ENCODE measurements at regions not wholly inside any gene's neighbourhood (a gene's known extent, or its start where the extent isn't known, plus 50 kb on each side); places are given as distances from the start of the nearest gene placed in this dataset.

DNA sequence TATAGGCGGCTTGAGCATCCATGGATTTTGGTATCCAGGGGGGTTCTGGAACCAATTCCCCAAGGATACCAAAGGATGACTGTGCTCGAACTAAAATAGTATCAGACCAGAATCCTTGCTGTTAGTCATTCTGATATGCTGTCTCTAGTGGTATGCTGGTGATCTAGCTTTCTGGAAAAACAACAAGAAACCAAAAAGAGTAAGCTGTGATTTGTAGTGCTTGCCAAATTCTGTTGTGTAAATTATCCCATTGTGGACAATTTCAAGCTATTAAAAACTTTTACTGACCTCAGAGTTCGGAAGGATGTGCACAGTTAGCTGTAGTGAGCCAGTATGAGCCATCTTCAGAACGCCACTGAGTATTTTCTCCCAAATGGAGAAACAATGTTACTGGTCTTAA is 99.0 kb upstream of the FBN2 start:
- Mint-ChIP-seq H3K4me3 (ENCODE audit: unreplicated experiment) (no peak overlapping the region), H3K36me3 (ENCODE audit: low read depth, unreplicated experiment) (no peaks in the 10 kb centered on the region), H3K4me1 (ENCODE audit: unreplicated experiment) (peaks cover 5% of the 10 kb centered on the region), H3K27me3 (ENCODE audit: unreplicated experiment) (peaks cover 4% of the 10 kb centered on the region), H3K27ac (ENCODE audit: unreplicated experiment) (no peak overlapping the region), H3K9me3 (ENCODE audit: unreplicated experiment) (no peaks in the 10 kb centered on the region)
- no peak for DNase-seq (ENCODE audit: low spot score)
- TF ChIP-seq, protein P1, sequence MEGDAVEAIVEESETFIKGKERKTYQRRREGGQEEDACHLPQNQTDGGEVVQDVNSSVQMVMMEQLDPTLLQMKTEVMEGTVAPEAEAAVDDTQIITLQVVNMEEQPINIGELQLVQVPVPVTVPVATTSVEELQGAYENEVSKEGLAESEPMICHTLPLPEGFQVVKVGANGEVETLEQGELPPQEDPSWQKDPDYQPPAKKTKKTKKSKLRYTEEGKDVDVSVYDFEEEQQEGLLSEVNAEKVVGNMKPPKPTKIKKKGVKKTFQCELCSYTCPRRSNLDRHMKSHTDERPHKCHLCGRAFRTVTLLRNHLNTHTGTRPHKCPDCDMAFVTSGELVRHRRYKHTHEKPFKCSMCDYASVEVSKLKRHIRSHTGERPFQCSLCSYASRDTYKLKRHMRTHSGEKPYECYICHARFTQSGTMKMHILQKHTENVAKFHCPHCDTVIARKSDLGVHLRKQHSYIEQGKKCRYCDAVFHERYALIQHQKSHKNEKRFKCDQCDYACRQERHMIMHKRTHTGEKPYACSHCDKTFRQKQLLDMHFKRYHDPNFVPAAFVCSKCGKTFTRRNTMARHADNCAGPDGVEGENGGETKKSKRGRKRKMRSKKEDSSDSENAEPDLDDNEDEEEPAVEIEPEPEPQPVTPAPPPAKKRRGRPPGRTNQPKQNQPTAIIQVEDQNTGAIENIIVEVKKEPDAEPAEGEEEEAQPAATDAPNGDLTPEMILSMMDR (IDR thresholded peaks at IDR 0.05; ENCODE audit: unreplicated experiment), result no peak

DNA sequence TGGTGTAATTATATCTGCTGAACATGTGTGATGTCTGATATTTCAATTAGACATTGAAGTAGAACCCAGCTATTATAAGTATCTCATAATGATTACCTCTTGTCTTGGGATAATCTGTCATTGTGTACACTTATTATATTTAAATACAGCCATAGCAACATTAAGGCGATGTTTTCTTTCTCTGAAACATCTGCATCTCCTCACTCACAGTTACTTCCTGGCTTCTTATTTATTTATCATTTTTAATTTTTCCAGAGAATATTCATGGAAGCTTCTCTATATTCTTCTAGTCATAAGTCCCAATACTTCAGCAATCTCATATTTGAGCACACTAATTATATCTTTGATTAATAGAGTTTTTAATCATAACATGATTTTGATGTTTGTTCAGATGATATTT is 103.8 kb upstream of the FBN2 start:
- H3K9me3 Mint-ChIP-seq (ENCODE audit: unreplicated experiment), result no peaks in the 10 kb centered on the region
- TF ChIP-seq, protein P1 (IDR thresholded peaks at IDR 0.05; ENCODE audit: unreplicated experiment), result no peak
- no peak overlapping the region for H3K27ac Mint-ChIP-seq (ENCODE audit: unreplicated experiment)

DNA sequence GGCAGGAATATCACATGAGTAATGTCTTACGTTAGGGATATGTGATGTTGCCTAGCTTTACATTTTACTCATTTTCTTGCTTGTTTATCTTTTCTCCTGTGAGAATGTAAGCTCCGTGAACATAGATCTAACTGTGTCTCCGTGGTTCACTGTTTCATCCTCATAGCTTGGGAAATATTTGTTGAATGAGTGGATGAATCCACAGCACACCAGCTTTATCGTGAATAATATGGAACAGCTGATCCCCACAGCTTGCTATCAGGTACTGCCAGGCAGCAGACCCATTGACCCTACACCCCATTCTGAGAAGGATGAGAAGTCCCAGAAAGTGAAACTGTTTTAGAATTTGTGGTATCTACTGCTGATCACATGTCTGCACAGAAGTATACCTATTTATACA is 106.8 kb upstream of the FBN2 start:
- H3K27ac Mint-ChIP-seq (ENCODE audit: unreplicated experiment), result no peak overlapping the region
- no peak for DNase-seq (ENCODE audit: low spot score)

More for the DNA sequence above, 103.8 kb upstream of the FBN2 start:
- Mint-ChIP-seq H3K4me1 (ENCODE audit: unreplicated experiment) (no peaks in the 10 kb centered on the region), H3K4me3 (ENCODE audit: unreplicated experiment) (no peak overlapping the region), H3K36me3 (ENCODE audit: low read depth, unreplicated experiment) (no peaks in the 10 kb centered on the region), H3K27me3 (ENCODE audit: unreplicated experiment) (peaks cover 2% of the 10 kb centered on the region)
- no peak for DNase-seq (ENCODE audit: low spot score)

DNA sequence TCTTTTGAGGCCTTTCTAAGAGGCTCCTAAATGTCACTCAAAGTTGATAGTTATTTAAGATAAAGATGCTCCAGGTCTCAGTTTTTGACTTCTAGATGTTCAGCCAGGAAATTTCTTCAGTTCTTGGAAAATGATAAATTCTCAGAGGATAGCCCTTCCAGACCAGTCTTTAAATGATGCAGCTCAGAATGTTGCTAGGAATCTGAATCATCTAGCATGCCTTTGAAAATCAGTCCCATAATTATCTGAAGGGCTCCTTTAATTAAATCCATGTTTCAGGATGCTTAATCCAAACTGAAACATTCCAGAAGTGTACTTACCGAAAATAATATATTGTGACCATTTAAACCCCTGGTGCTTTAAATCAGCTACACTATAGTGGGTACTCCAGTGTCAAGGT is 107.5 kb upstream of the FBN2 start:
- DNase-seq (ENCODE audit: low spot score), result no peak
- H3K36me3 Mint-ChIP-seq (ENCODE audit: low read depth, unreplicated experiment), result no peaks in the 10 kb centered on the region
- TF ChIP-seq, protein P1 (IDR thresholded peaks at IDR 0.05; ENCODE audit: unreplicated experiment), result no peak
- no peaks in the 10 kb centered on the region for H3K4me1 Mint-ChIP-seq (ENCODE audit: unreplicated experiment)
- no peak overlapping the region for H3K27ac Mint-ChIP-seq (ENCODE audit: unreplicated experiment)
- no peaks in the 10 kb centered on the region for H3K9me3 Mint-ChIP-seq (ENCODE audit: unreplicated experiment)
- H3K4me3 Mint-ChIP-seq (ENCODE audit: unreplicated experiment), result no peak overlapping the region
- H3K27me3 Mint-ChIP-seq (ENCODE audit: unreplicated experiment), result no peaks in the 10 kb centered on the region

More for the DNA sequence above, 106.8 kb upstream of the FBN2 start:
- Mint-ChIP-seq H3K4me1 (ENCODE audit: unreplicated experiment) (no peaks in the 10 kb centered on the region), H3K4me3 (ENCODE audit: unreplicated experiment) (no peak overlapping the region), H3K36me3 (ENCODE audit: low read depth, unreplicated experiment) (no peaks in the 10 kb centered on the region), H3K27me3 (ENCODE audit: unreplicated experiment) (peaks cover 2% of the 10 kb centered on the region), H3K9me3 (ENCODE audit: unreplicated experiment) (no peaks in the 10 kb centered on the region)
- TF ChIP-seq, protein P1 (IDR thresholded peaks at IDR 0.05; ENCODE audit: unreplicated experiment), result no peak

DNA sequence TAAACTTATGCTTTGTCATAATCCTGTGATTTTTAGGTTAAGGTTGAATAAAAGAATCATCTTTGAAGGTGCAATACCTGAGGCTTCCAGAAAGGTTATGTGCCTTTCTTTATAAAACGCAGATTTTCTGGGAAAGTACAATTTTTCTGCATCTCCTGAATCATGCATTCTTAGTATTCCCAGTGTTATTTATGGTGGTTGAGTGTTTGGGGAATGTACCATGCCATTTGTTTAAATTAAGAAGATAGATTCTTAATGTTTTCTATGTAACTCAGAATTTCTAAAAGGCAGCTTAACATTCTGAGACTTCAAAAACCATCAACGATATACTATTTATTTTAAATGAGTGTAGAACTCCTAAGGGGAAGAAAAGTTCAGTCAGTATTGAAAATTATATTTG is 108.1 kb upstream of the FBN2 start:
- Mint-ChIP-seq H3K4me1 (ENCODE audit: unreplicated experiment) (no peaks in the 10 kb centered on the region), H3K4me3 (ENCODE audit: unreplicated experiment) (no peak overlapping the region), H3K9me3 (ENCODE audit: unreplicated experiment) (no peaks in the 10 kb centered on the region), H3K27me3 (ENCODE audit: unreplicated experiment) (no peaks in the 10 kb centered on the region), H3K36me3 (ENCODE audit: low read depth, unreplicated experiment) (no peaks in the 10 kb centered on the region), H3K27ac (ENCODE audit: unreplicated experiment) (no peak overlapping the region)
- DNase-seq (ENCODE audit: low spot score), result no peak
- TF ChIP-seq, protein P1 (IDR thresholded peaks at IDR 0.05; ENCODE audit: unreplicated experiment), result no peak
